CD4-positive, alpha-beta T cell treated with Interleukin-10 for 1 hour (primary cell): ENCODE measurements at regions not wholly inside any gene's neighbourhood (a gene's known extent, or its start where the extent isn't known, plus 50 kb on each side); places are given as distances from the start of the nearest gene placed in this dataset.

Source experiments
- DNase-seq: peaks from one replicate; pipeline ENCODE4 v3.0.0-alpha.2; 2020

- no peak for DNase-seq
Measured at GRCh38 chr20:1707588-1708449, 50.2 kb upstream of the SIRPG start.
